ENCODE measurements at regions not wholly inside any gene's neighbourhood (a gene's known extent, or its start where the extent isn't known, plus 50 kb on each side); places are given as distances from the start of the nearest gene placed in this dataset.

- dilution Hi-C loops (cut with MboI; ENCODE audit: extremely low pct_ligation_motif_present, low sequenced_read_pairs) (no loop called here), intact Hi-C loops (cut with micrococcal nuclease) (no loop called here)
- FAIRE-seq (no peak), DNase-seq (ENCODE audit: low read depth, low spot score) (no peak)
- Histone ChIP-seq H2AFZ (ENCODE audit: low read depth, low read length) (no peak overlapping the region), H3K27me3 (ENCODE audit: control insufficient read depth in 2 of 2, insufficient read depth in 2 of 2, low read length in 2 of 2) (no peaks in the 10 kb centered on the region), H3K4me1 (ENCODE audit: control insufficient read depth, extremely low read depth, insufficient read depth, low read length) (no peaks in the 10 kb centered on the region), H4K20me1 (replicated peaks; ENCODE audit: control insufficient read depth, extremely low read depth, insufficient read depth, low read length) (no peaks in the 10 kb centered on the region), H3K79me2 (ENCODE audit: control insufficient read depth, insufficient read depth, low read length) (no peaks in the 10 kb centered on the region), H3K9me3 (replicated peaks; ENCODE audit: control insufficient read depth, insufficient read depth, low read length) (no peaks in the 10 kb centered on the region), H3K4me2 (ENCODE audit: insufficient read depth, low read length) (no peak overlapping the region), H3K36me3 (ENCODE audit: control insufficient read depth in 2 of 2, extremely low read depth in 1 of 2, insufficient read depth in 2 of 2, low read length in 2 of 2) (no peaks in the 10 kb centered on the region), H3K9ac (replicated peaks; ENCODE audit: extremely low read depth, insufficient read depth, low read length) (no peak overlapping the region), H3K27ac (ENCODE audit: insufficient read depth, low read depth, low read length) (no peak overlapping the region), H3K4me3 (replicated peaks in 1 of 3; ENCODE audit: insufficient read depth in 1 of 3, low read depth in 1 of 3, low read length in 3 of 3) (no peak overlapping the region), H3K9me1 (replicated peaks; ENCODE audit: control insufficient read depth, extremely low read depth, insufficient read depth, low read length) (no peaks in the 10 kb centered on the region)
- ChIA-PET CTCF (interaction anchor here (2.3 kb wide), 1 partner anchor 1134 kb away, joined by 5 read pairs; no protein-coding TSS in a partner anchor), POLR2A (no interaction called here)
- BruUV-seq (replicated peaks) = no TSS peak
- TF ChIP-seq POLR2AphosphoS5 (IDR thresholded peaks at IDR 0.05; ENCODE audit: insufficient read depth, low read depth, low read length) (no peak), JUN (IDR thresholded peaks at IDR 0.05; ENCODE audit: borderline replicate concordance, insufficient read depth, insufficient read length, low read depth) (no peak), EZH2 (IDR thresholded peaks at IDR 0.05; ENCODE audit: borderline replicate concordance, low read depth, low read length, severe bottlenecking) (no peak), GATA2 (IDR thresholded peaks at IDR 0.05; ENCODE audit: insufficient read depth, insufficient read length, low read depth, low read length) (no peak), POLR2A (IDR thresholded peaks at IDR 0.05; ENCODE audit: low read depth, low read length) (no peak), FOS (IDR thresholded peaks at IDR 0.05; ENCODE audit: borderline replicate concordance, insufficient read depth, low read length) (no peak), MAX (IDR thresholded peaks at IDR 0.05; ENCODE audit: insufficient read depth, insufficient read length) (no peak), CTCF (IDR thresholded peaks at IDR 0.05; ENCODE audit: extremely low read depth in 1 of 2, insufficient read depth in 1 of 2, low read depth in 1 of 2, low read length in 2 of 2) (no peak), MYC (IDR thresholded peaks at IDR 0.05; ENCODE audit: low read depth, low read length) (no peak)
Measured at GRCh38 chr6:112744827-112745226, 397.7 kb downstream of the RFPL4B start.

Measured in endothelial cell of umbilical vein (primary cell).